Peyer's patch (tissue), 4 donors: ENCODE measurements at regions not wholly inside any gene's neighbourhood (a gene's known extent, or its start where the extent isn't known, plus 50 kb on each side); places are given as distances from the start of the nearest gene placed in this dataset.

Experiments
- DNase-seq, 3 donors: peaks; one replicate each; pipeline ENCODE4 v3.0.0-alpha.2; 2017 to 2019
- H3K27ac ChIP-seq, 4 donors: fragments of 200-600 bp; sonication (generic); one replicate each; pipeline ENCODE4 v1.5.1; 2016 to 2019
- H3K27me3 ChIP-seq, 2 donors: fragments of 200-600 bp; sonication (generic); one replicate each; pipeline ENCODE4 v1.5.1; 2019
- H3K36me3 ChIP-seq, 3 donors: fragments of 200-600 bp; sonication (generic); one replicate each; pipeline ENCODE4 v1.5.1; 2016 to 2019
- H3K4me1 ChIP-seq, 4 donors: fragments of 200-600 bp; sonication (generic); one replicate each; pipeline ENCODE4 v1.5.1; 2016 to 2019
- H3K4me3 ChIP-seq, 4 donors: fragments of 200-600 bp; sonication (generic); 1 replicate in 3 of 4; 2 replicates in 1 of 4; pipeline ENCODE4 v1.5.1; 2016 to 2019; ENCODE audit warnings: mild to moderate bottlenecking in 1 of 4
- H3K9me3 ChIP-seq, 4 donors: fragments of 200-600 bp; sonication (generic); one replicate each; pipeline ENCODE4 v1.5.1; 2016 to 2019; ENCODE audit warnings: mild to moderate bottlenecking in 1 of 4
- POLR2A ChIP-seq, 2 donors: fragments of 450-650 bp; IDR thresholded peaks; one replicate each; pipeline ENCODE4 v1.5.1; 2017; ENCODE audit warnings: antibody characterized with exemption in 2 of 2, mild to moderate bottlenecking in 2 of 2, moderate library complexity in 2 of 2
- TF ChIP-seq, protein P1 (sequence below), 6 experiments: fragments of 450-650 bp in 4 of 6; fragments of 200-600 bp in 2 of 6; sonication (generic) in 1 of 6; IDR thresholded peaks; one replicate each; pipeline ENCODE4 v1.5.1; 2017 to 2019; ENCODE audit warnings: antibody characterized with exemption in 6 of 6, mild to moderate bottlenecking in 3 of 6, moderate library complexity in 1 of 6

DNA sequence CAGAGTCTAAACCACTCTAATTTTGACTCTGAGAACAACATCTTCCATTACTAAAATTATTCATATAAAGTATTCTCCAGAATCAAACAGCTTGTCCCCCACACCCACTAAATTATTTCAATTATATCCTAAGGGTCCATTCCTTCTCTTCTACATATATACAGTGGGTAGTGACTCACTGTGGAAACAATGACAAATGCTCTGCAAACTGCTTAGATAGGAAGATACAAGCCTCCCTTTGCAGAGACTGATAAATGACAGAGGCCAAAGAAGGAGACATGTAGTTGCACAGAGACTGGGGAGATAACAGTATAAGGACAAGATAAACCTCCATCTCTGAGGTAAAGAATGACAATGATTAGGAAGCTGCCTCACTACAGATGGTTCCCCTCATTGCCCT lies 1087.4 kb downstream of the AGBL1 start:
- DNase-seq: no peak
- H3K27ac ChIP-seq: no peak overlapping the region
- H3K27me3 ChIP-seq: no peaks in the 10 kb centered on the region
- H3K4me3 ChIP-seq: no peak overlapping the region
- no peak for TF ChIP-seq POLR2A (IDR thresholded peaks at IDR 0.05)
- TF ChIP-seq, protein P1, sequence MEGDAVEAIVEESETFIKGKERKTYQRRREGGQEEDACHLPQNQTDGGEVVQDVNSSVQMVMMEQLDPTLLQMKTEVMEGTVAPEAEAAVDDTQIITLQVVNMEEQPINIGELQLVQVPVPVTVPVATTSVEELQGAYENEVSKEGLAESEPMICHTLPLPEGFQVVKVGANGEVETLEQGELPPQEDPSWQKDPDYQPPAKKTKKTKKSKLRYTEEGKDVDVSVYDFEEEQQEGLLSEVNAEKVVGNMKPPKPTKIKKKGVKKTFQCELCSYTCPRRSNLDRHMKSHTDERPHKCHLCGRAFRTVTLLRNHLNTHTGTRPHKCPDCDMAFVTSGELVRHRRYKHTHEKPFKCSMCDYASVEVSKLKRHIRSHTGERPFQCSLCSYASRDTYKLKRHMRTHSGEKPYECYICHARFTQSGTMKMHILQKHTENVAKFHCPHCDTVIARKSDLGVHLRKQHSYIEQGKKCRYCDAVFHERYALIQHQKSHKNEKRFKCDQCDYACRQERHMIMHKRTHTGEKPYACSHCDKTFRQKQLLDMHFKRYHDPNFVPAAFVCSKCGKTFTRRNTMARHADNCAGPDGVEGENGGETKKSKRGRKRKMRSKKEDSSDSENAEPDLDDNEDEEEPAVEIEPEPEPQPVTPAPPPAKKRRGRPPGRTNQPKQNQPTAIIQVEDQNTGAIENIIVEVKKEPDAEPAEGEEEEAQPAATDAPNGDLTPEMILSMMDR (IDR thresholded peaks at IDR 0.05): no peak
- no peaks in the 10 kb centered on the region for H3K4me1 ChIP-seq
- no peaks in the 10 kb centered on the region for H3K9me3 ChIP-seq
- no peaks in the 10 kb centered on the region for H3K36me3 ChIP-seq

DNA sequence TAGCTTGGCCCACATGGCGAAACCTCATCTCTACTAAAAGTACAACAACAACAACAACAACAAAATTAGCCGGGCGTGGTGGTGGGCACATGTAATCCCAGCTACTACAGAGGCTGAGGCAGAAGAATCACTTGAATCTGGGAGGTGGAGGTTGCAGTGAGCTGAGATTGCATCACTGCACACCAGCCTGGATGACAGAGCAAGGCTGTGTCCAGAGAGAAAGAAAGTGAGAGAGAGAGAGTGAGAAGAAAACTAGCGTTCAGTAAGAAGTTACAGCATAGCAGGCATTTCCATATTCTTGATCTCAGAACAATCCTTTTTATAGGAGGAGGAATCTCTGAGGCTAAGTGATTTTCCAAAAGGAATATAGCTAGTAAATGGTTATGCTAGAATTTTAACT lies 1076.1 kb downstream of the AGBL1 start:
- Histone ChIP-seq H3K4me3 (no peak overlapping the region), H3K4me1 (no peaks in the 10 kb centered on the region), H3K9me3 (no peaks in the 10 kb centered on the region), H3K27me3 (no peaks in the 10 kb centered on the region), H3K36me3 (no peaks in the 10 kb centered on the region), H3K27ac (no peak overlapping the region)
- TF ChIP-seq, protein P1 (IDR thresholded peaks at IDR 0.05): no peak
- no peak for TF ChIP-seq POLR2A (IDR thresholded peaks at IDR 0.05)
- no peak for DNase-seq

DNA sequence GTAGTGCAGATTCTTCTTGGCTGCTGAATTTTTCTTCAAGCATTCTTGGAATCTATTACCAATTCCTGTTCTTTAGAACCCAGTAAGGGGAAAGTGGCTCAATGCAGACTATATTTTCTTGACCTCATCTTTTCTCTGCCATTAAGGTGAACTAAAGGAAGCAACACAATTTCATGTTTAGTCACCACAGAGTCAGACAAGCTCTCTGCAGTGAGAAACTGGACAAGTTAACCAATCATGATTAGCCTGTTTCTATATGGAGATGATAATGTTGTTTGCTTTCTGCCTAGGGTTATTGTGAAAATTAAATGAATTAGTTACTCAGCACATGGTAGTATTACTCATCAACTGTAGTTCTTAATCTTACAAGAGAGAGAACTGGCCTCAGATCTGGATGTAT lies 1075.1 kb downstream of the AGBL1 start:
- H3K27ac ChIP-seq: no peak overlapping the region
- no peak for DNase-seq
- no peaks in the 10 kb centered on the region for H3K9me3 ChIP-seq
- no peaks in the 10 kb centered on the region for H3K36me3 ChIP-seq
- TF ChIP-seq, protein P1 (IDR thresholded peaks at IDR 0.05): no peak
- TF ChIP-seq POLR2A (IDR thresholded peaks at IDR 0.05): no peak
- no peak overlapping the region for H3K4me3 ChIP-seq
- H3K4me1 ChIP-seq: no peaks in the 10 kb centered on the region
- H3K27me3 ChIP-seq: no peaks in the 10 kb centered on the region

- no peak for DNase-seq
- H3K9me3 ChIP-seq: no peaks in the 10 kb centered on the region
- H3K36me3 ChIP-seq: no peaks in the 10 kb centered on the region
- no peak for TF ChIP-seq POLR2A (IDR thresholded peaks at IDR 0.05)
- TF ChIP-seq, protein P1 (IDR thresholded peaks at IDR 0.05): no peak
- H3K4me3 ChIP-seq: no peak overlapping the region
- no peak overlapping the region for H3K27ac ChIP-seq
- H3K27me3 ChIP-seq: no peaks in the 10 kb centered on the region
- H3K4me1 ChIP-seq: no peaks in the 10 kb centered on the region
Observed at GRCh38 chr15:87151202-87151748, 1071.6 kb downstream of the AGBL1 start.

- no peak for TF ChIP-seq POLR2A (IDR thresholded peaks at IDR 0.05)
- TF ChIP-seq, protein P1 (IDR thresholded peaks at IDR 0.05): no peak
- H3K27ac ChIP-seq: no peak overlapping the region
- H3K36me3 ChIP-seq: no peaks in the 10 kb centered on the region
- DNase-seq: no peak
- no peak overlapping the region for H3K4me3 ChIP-seq
- H3K9me3 ChIP-seq: peaks cover 0 to 5% (median 0%) of the 10 kb centered on the region in 4 donors
- no peaks in the 10 kb centered on the region for H3K27me3 ChIP-seq
- H3K4me1 ChIP-seq: no peaks in the 10 kb centered on the region
Observed at GRCh38 chr15:87145696-87146095, 1066.0 kb downstream of the AGBL1 start.

DNA sequence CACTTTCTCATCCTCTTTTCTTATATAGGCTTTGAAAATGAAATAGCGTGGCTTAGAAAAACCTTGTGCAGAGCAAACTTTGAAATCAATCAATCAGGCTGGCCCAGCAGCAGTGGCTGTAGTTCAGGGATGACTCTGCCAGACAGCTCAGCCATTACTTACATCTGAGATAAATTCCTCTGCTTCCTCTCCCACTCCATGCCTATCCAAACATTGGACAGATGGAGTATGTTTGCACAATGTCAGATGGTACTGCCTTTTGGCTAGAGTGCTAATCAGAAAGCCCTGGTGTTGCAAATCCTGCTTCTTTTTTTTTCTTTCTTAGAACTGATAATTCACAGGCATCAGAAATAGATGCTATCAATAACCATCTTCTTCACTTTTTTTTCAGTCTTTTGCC lies 1065.1 kb downstream of the AGBL1 start:
- TF ChIP-seq, protein P1 (IDR thresholded peaks at IDR 0.05): no peak
- TF ChIP-seq POLR2A (IDR thresholded peaks at IDR 0.05): no peak
- DNase-seq: no peak
- Histone ChIP-seq H3K4me1 (no peaks in the 10 kb centered on the region), H3K27ac (no peak overlapping the region), H3K36me3 (no peaks in the 10 kb centered on the region), H3K9me3 (peaks cover 0 to 5% (median 0%) of the 10 kb centered on the region in 4 donors), H3K4me3 (no peak overlapping the region), H3K27me3 (no peaks in the 10 kb centered on the region)
